Nephron progenitor cell (in vitro differentiated cells): ENCODE measurements at regions not wholly inside any gene's neighbourhood (a gene's known extent, or its start where the extent isn't known, plus 50 kb on each side); places are given as distances from the start of the nearest gene placed in this dataset.

Experiments used
- DNase-seq: peaks from one replicate; pipeline ENCODE4 v3.0.0; 2021
- H3K27ac Mint-ChIP-seq: 2 replicates; pipeline ENCODE4 v1.8.0; 2021; ENCODE audit warnings: mild to moderate bottlenecking, moderate library complexity, mixed read lengths
- H3K27me3 Mint-ChIP-seq: 2 replicates; pipeline ENCODE4 v1.8.0; 2021; ENCODE audit warnings: mild to moderate bottlenecking, low read depth, mixed read lengths; ENCODE audit not compliant: poor library complexity
- H3K36me3 Mint-ChIP-seq: 2 replicates; pipeline ENCODE4 v1.8.0; 2021; ENCODE audit warnings: low read depth, mixed read lengths
- H3K4me1 Mint-ChIP-seq: 2 replicates; pipeline ENCODE4 v1.8.0; 2021; ENCODE audit warnings: mixed read lengths
- H3K4me3 Mint-ChIP-seq: 2 replicates; pipeline ENCODE4 v1.8.0; 2021; ENCODE audit warnings: mild to moderate bottlenecking, moderate library complexity, mixed read lengths
- H3K9me3 Mint-ChIP-seq: 2 replicates; pipeline ENCODE4 v1.8.0; 2021; ENCODE audit warnings: mild to moderate bottlenecking, moderate library complexity, mixed read lengths
- TF ChIP-seq, protein P1 (sequence below): fragments of 200-600 bp; sonication (generic); IDR thresholded peaks from 2 replicates; pipeline ENCODE4 v1.5.0; 2021; ENCODE audit warnings: antibody characterized with exemption

GRCh38 chr1:238672262-238672661 is 714.1 kb upstream of the CHRM3 start:
- DNase-seq = no peak

GRCh38 chr1:238664139-238664538 is 722.2 kb upstream of the CHRM3 start:
- no peaks in the 10 kb centered on the region for H3K36me3 Mint-ChIP-seq
- H3K27ac Mint-ChIP-seq = no peak overlapping the region
- TF ChIP-seq, protein P1, sequence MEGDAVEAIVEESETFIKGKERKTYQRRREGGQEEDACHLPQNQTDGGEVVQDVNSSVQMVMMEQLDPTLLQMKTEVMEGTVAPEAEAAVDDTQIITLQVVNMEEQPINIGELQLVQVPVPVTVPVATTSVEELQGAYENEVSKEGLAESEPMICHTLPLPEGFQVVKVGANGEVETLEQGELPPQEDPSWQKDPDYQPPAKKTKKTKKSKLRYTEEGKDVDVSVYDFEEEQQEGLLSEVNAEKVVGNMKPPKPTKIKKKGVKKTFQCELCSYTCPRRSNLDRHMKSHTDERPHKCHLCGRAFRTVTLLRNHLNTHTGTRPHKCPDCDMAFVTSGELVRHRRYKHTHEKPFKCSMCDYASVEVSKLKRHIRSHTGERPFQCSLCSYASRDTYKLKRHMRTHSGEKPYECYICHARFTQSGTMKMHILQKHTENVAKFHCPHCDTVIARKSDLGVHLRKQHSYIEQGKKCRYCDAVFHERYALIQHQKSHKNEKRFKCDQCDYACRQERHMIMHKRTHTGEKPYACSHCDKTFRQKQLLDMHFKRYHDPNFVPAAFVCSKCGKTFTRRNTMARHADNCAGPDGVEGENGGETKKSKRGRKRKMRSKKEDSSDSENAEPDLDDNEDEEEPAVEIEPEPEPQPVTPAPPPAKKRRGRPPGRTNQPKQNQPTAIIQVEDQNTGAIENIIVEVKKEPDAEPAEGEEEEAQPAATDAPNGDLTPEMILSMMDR = no peak
- H3K9me3 Mint-ChIP-seq = peaks cover 5% of the 10 kb centered on the region
- H3K27me3 Mint-ChIP-seq = peaks cover 3% of the 10 kb centered on the region
- DNase-seq = no peak
- H3K4me1 Mint-ChIP-seq = no peaks in the 10 kb centered on the region
- H3K4me3 Mint-ChIP-seq = no peak overlapping the region

More at GRCh38 chr1:238672262-238672661, 714.1 kb upstream of the CHRM3 start:
- Mint-ChIP-seq H3K27ac (no peak overlapping the region), H3K36me3 (no peaks in the 10 kb centered on the region), H3K9me3 (peaks cover 5% of the 10 kb centered on the region), H3K27me3 (no peaks in the 10 kb centered on the region), H3K4me3 (no peak overlapping the region), H3K4me1 (peaks cover 8% of the 10 kb centered on the region)
- TF ChIP-seq, protein P1 = no peak

GRCh38 chr1:238660849-238661248 is 725.5 kb upstream of the CHRM3 start:
- Mint-ChIP-seq H3K27ac (no peak overlapping the region), H3K27me3 (peaks cover 3% of the 10 kb centered on the region), H3K36me3 (no peaks in the 10 kb centered on the region), H3K4me3 (no peak overlapping the region), H3K4me1 (no peaks in the 10 kb centered on the region), H3K9me3 (no peaks in the 10 kb centered on the region)
- TF ChIP-seq, protein P1 = no peak
- DNase-seq = no peak

- H3K9me3 Mint-ChIP-seq = no peaks in the 10 kb centered on the region
- H3K36me3 Mint-ChIP-seq = no peaks in the 10 kb centered on the region
- TF ChIP-seq, protein P1 = no peak
- H3K4me3 Mint-ChIP-seq = no peak overlapping the region
- no peaks in the 10 kb centered on the region for H3K27me3 Mint-ChIP-seq
- no peak for DNase-seq
- H3K27ac Mint-ChIP-seq = no peak overlapping the region
- no peaks in the 10 kb centered on the region for H3K4me1 Mint-ChIP-seq
These were observed 727.6 kb upstream of the CHRM3 start for GRCh38 chr1:238658763-238659162.

DNA sequence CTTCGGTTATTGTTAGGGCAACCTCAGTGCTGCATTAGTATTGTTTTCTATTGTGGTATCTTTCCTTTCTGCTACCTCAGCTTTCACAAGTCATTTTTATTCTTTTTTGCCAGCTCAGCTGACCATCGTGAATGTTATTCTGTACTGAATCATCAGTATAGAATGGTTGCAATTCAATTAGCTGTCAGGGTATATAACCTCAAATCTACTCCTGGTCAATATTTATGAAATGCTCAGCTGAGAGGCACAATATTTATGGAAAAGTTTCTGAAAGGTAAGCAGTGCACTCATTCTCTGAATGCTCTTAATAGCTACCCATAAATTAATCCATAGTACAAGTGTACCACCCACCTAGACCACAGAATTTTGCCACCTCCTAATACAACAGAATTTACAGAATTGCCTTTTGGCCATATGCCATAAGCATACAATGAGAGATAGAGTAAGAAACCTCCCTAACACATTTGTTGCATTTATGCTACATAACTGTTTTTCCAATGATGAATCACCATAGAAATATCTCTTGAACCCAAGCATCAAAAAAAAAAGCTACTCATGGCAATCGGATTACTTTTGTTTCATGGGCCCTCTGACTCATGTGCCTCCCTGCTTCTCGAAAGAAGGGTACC is 732.6 kb upstream of the CHRM3 start:
- no peak overlapping the region for H3K4me3 Mint-ChIP-seq
- H3K9me3 Mint-ChIP-seq = no peaks in the 10 kb centered on the region
- TF ChIP-seq, protein P1 = no peak
- H3K27me3 Mint-ChIP-seq = no peaks in the 10 kb centered on the region
- no peaks in the 10 kb centered on the region for H3K36me3 Mint-ChIP-seq
- H3K27ac Mint-ChIP-seq = no peak overlapping the region
- no peaks in the 10 kb centered on the region for H3K4me1 Mint-ChIP-seq
- DNase-seq = no peak

- Mint-ChIP-seq H3K36me3 (no peaks in the 10 kb centered on the region), H3K27me3 (no peaks in the 10 kb centered on the region), H3K27ac (no peak overlapping the region), H3K4me3 (no peak overlapping the region), H3K9me3 (no peaks in the 10 kb centered on the region), H3K4me1 (peaks cover 13% of the 10 kb centered on the region)
- no peak for DNase-seq
- TF ChIP-seq, protein P1 = no peak
These were observed 733.9 kb upstream of the CHRM3 start for GRCh38 chr1:238652346-238652968.
